ENCODE measurements at regions not wholly inside any gene's neighbourhood (a gene's known extent, or its start where the extent isn't known, plus 50 kb on each side); places are given as distances from the start of the nearest gene placed in this dataset.

GRCh38 chr5:89343666-89344065 lies 460.7 kb upstream of the MEF2C start:
- TF ChIP-seq ZFP3 (CRISPR knock-in tag; IDR thresholded peaks at IDR 0.05) (no peak), ZFP30 (CRISPR knock-in tag; IDR thresholded peaks at IDR 0.05) (no peak)
